Choroid plexus epithelial cell (primary cell): ENCODE measurements at regions not wholly inside any gene's neighbourhood (a gene's known extent, or its start where the extent isn't known, plus 50 kb on each side); places are given as distances from the start of the nearest gene placed in this dataset.

Experiments used
- DNase-seq: peaks from one replicate; pipeline ENCODE4 v3.0.0-alpha.2; 2010; ENCODE audit warnings: low read depth
- H3K4me3 ChIP-seq: 2 replicates; pipeline ENCODE4 v1.5.1; 2011; ENCODE audit warnings: low read depth, mild to moderate bottlenecking, control low read depth, low read length, moderate library complexity
- CTCF ChIP-seq: conservative IDR thresholded peaks from 2 replicates; pipeline ENCODE4 v1.5.1; 2011; ENCODE audit warnings: low read depth, mild to moderate bottlenecking, control low read depth, inconsistent platforms, low read length, moderate library complexity

GRCh38 chr9:108184941-108185340 lies 670.8 kb downstream of the ACTL7B start:
- H3K4me3 ChIP-seq, result no peak overlapping the region
- TF ChIP-seq CTCF, result no peak
- DNase-seq, result peak; percentile 57

GRCh38 chr9:108184009-108184408 lies 671.8 kb downstream of the ACTL7B start:
- H3K4me3 ChIP-seq, result no peak overlapping the region
- TF ChIP-seq CTCF, result no peak
- DNase-seq, result no peak

- TF ChIP-seq CTCF, result no peak
- H3K4me3 ChIP-seq, result no peak overlapping the region
- DNase-seq, result peak; percentile 4
Measured at GRCh38 chr9:108182950-108183381, 672.8 kb downstream of the ACTL7B start.

GRCh38 chr9:108182270-108182669 lies 673.5 kb downstream of the ACTL7B start:
- no peak for DNase-seq
- TF ChIP-seq CTCF, result no peak
- H3K4me3 ChIP-seq, result no peak overlapping the region

- TF ChIP-seq CTCF, result no peak
- H3K4me3 ChIP-seq, result no peak overlapping the region
- DNase-seq, result no peak
Measured at GRCh38 chr9:108181441-108181840, 674.3 kb downstream of the ACTL7B start.

GRCh38 chr9:108180541-108180940 lies 675.2 kb downstream of the ACTL7B start:
- peak; percentile 26 for DNase-seq
- TF ChIP-seq CTCF, result no peak

GRCh38 chr9:108178318-108178717 lies 677.5 kb downstream of the ACTL7B start:
- no peak for DNase-seq
- TF ChIP-seq CTCF, result no peak
- no peak overlapping the region for H3K4me3 ChIP-seq

More at GRCh38 chr9:108180541-108180940, 675.2 kb downstream of the ACTL7B start:
- H3K4me3 ChIP-seq, result no peak overlapping the region
